ENCODE measurements at regions not wholly inside any gene's neighbourhood (a gene's known extent, or its start where the extent isn't known, plus 50 kb on each side); places are given as distances from the start of the nearest gene placed in this dataset.

DNA sequence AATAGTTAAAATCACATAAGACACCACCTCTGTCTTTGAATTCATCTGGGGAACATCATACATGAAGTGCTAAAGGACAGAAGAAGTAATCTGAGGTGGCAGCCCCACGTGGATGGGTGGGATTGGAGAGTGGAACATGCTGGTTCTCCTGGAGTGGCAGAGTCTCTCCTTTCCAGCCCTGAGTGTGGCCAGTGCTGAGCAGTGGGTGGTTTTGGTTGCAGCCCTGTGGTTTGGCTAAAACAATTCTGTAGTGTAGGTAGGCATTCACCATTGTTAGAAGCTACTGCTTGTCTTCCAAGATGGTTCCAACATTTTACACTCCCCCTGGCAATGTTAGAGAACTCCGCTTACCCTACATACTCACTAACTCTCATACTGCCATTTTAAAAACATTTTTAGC lies 396.4 kb upstream of the MEX3C start:
- no peak for TF ChIP-seq CREB5 (CRISPR knock-in tag; IDR thresholded peaks at IDR 0.05; ENCODE audit: low read depth)
- no peak for TF ChIP-seq ZC3H10 (CRISPR knock-in tag; IDR thresholded peaks at IDR 0.05)
- no peak for TF ChIP-seq ZNF565 (CRISPR knock-in tag; conservative IDR thresholded peaks at IDR 0.05; ENCODE audit: low read depth)
- no peak for TF ChIP-seq ZFP30 (CRISPR knock-in tag; IDR thresholded peaks at IDR 0.05)
- TF ChIP-seq, protein P1, sequence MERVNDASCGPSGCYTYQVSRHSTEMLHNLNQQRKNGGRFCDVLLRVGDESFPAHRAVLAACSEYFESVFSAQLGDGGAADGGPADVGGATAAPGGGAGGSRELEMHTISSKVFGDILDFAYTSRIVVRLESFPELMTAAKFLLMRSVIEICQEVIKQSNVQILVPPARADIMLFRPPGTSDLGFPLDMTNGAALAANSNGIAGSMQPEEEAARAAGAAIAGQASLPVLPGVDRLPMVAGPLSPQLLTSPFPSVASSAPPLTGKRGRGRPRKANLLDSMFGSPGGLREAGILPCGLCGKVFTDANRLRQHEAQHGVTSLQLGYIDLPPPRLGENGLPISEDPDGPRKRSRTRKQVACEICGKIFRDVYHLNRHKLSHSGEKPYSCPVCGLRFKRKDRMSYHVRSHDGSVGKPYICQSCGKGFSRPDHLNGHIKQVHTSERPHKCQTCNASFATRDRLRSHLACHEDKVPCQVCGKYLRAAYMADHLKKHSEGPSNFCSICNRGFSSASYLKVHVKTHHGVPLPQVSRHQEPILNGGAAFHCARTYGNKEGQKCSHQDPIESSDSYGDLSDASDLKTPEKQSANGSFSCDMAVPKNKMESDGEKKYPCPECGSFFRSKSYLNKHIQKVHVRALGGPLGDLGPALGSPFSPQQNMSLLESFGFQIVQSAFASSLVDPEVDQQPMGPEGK (CRISPR knock-in tag; IDR thresholded peaks at IDR 0.05; ENCODE audit: borderline replicate concordance) = no peak

Data from SK-N-SH treated with all-trans-retinoic acid at 6 μM for 48 hours (cell line).